NCI-H2107 treated with DMSO at 0.1 percent for 48 hours (cell line): ENCODE measurements at regions not wholly inside any gene's neighbourhood (a gene's known extent, or its start where the extent isn't known, plus 50 kb on each side); places are given as distances from the start of the nearest gene placed in this dataset.
A peak's percentile ranks its signal among the peaks of the same experiment; 100 is the strongest.

Experiments used
- DNase-seq: peaks from one replicate; lab custom pipeline; 2025; ENCODE audit not compliant: unreplicated experiment; lab: John Stamatoyannopoulos, UW

DNA sequence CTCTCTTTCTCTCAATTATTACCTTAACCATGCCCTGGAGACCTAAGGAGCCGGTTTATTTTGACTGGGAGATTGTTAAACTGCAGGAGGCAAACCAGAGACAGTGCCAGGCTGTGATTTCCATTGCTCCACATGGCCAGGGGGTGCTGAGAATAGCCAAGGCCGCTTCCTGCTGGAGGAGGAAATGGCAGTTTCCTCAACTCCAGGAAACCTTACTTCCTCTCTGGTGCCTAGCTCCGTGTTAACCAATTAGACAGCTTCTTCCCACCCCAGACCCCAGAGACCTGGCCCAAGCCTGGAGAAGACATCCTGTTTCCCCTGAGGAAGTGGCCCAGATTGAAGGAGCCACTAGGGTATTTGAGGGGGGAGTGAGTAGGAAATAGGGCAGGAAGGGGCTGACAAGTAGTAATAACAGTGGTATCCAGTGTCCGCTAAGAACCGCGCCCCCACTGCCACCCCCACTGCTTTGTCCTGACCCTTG lies 161.2 kb downstream of the PLPP3 start:
- no peak for DNase-seq

DNA sequence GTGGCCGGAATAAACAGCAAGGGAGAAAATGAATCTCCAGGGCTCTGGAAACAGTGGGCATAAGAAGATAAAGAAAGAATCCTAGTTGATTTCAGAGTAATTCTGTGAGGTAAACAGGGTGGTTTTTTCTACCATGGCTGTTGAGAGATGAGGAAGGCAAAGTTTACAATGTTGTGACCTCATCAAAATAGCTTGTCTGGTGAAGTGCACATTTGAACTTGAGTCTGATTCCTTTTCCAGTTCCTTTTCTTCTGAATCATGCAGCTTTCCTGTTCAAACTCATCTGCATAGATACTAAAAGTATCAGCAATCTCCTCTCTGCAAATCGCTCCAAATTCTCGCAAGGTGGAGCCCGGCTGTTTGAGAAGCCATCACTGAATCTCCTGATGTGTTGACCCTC lies 161.7 kb downstream of the PLPP3 start:
- peak; percentile 50 for DNase-seq

GRCh38 chr1:56416495-56416894 lies 162.9 kb downstream of the PLPP3 start:
- DNase-seq = no peak

DNA sequence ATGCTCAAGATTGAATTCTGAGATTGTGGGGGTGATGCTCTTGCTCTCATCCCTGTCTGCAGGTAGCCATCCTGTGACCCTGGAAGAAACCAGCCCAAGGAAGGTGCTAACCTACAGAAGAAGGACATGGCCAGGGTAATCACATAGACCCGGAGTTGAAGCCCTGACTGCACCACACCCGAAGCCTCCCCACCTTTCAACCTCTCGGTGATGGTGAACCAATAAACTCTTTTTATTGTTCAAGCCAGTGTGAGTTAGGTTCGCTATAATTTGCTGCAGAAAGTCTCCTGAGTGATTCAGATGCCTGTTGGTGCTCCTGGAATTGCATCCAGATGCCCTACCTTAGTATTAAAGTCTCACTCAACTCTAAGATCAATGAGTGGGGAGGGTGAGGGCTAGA lies 163.6 kb downstream of the PLPP3 start:
- no peak for DNase-seq

DNA sequence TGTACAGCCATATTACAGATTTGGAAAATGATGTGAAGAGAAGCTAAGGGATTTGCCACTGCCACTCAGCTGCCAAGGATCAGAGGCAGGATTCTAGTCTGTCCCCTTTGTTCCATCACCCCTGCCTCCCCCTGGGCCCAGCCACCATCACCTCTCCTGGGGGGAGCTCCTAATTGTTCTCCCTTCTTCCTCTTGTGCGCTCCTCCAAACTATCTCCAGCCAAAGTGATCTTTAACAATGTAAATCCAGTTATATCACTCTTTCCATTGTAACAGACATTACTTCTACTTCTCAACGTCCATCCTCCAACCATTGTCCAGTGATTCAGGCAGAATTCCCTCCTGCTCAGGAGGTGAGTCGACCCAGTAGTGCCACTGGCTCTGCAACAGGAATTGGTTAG lies 164.1 kb downstream of the PLPP3 start:
- DNase-seq = no peak

DNA sequence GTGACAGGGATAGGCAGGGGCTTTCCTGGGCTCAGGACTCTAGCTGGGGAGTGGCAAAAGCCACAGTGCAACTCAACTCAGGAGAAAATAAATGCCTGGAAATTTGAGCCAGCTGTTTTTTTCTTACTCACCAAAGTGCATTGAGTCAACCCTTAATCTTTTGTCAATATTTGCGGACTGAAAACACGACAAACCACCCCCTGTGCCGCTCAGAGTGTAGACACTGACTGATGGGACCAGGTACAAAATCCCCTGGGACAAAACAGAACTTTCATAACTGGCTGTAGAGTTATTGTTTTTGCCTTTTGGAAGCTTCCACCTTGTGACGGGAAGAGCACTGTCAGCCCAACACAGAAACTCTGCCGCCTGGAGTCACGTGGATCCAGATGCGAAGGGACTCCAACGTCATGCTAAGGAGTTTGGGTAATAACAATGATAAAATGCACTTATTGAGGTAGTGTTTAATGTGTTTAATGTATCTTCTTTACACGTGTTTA lies 164.6 kb downstream of the PLPP3 start:
- peak; percentile 90 for DNase-seq

- DNase-seq = no peak
Measured at GRCh38 chr1:56413671-56414199, 165.6 kb downstream of the PLPP3 start.

- no peak for DNase-seq
Measured at GRCh38 chr1:56411484-56412180, 167.7 kb downstream of the PLPP3 start.

DNA sequence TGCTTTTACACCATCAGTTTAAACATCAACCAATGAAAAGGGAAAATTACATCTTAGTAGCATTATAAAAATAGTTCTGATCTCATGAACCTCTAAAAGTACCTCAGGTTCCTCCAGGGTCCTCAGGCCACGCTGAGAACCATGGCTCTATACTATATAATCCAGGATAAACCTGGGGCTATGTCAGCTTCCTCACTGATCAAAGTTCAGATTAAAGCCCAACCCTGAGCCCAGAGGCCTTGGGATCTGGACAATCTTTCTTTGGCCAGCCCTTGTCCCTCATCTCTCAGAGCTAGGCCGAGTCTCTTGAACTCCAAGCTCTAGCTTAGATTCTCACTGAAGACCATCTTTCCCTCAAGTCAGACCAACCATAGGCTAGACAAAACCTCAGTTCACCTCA lies 168.3 kb downstream of the PLPP3 start:
- DNase-seq = no peak

DNA sequence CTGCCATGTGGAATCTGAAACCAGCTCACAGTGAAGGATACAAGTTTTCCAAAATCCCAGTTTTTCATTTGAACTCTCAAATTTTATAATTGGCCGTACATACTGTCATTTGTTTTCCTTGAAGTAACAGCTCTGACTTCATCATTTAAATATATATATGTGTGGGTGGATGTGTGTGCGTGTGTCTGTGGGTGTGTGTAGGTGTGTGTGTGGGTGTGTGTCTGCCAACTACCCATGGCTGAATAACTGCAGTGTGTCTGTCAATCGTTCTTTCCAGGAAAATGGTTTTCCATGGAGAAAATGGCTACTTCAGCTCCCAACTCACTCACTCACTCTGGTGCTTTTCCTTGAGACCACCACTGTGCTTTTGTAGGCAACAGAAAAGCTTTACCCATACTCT lies 169.0 kb downstream of the PLPP3 start:
- DNase-seq = no peak

DNA sequence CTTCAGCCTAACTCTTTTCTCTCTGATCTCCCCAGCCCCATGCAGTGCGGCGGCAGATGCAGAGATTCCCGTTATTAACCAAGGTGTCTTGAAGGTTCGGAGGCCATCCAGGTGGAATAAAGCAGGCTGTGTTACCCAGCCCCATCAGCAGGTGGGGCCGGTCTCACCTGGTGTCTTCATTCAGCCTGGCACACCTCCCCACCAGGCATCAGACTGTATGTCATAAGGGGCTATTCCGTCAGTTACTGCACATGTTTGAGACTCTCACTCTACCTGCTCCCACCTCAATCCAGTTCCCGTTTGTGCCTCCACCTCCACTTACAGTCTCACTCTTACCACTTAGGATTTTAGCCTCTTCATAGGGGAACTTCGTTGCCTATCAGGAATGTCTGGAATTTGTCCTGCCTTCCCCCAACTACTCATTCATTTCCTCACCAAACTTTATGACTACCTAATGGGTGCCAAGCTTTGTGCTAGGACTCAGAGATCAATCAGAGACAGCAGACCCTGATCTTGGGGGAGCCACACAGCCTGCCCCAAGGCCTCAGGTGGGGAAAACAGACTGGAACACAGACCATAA lies 170.2 kb downstream of the PLPP3 start:
- peak; percentile 54 for DNase-seq

- no peak for DNase-seq
Measured at GRCh38 chr1:56406821-56407220, 172.5 kb downstream of the PLPP3 start.

GRCh38 chr1:56404561-56405030 lies 174.8 kb downstream of the PLPP3 start:
- no peak for DNase-seq

DNA sequence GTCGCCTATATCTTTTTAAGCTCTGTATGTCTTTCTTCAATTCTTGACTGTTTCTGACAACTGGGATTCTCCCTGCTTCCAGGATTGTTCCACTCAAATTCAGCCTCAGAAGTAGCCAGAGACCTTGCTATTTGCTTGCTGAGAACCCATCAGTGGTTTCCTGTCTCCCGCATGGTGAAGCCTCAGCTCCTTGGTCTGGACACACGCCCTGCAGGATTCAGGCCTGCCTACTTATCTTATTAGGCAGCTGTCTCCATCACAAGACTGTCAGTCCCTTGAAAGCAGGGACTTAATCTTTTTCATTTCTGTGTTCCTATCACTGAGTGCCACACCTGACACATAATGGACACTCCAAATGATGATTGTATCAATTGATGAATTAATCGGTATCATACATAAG lies 175.3 kb downstream of the PLPP3 start:
- no peak for DNase-seq

DNA sequence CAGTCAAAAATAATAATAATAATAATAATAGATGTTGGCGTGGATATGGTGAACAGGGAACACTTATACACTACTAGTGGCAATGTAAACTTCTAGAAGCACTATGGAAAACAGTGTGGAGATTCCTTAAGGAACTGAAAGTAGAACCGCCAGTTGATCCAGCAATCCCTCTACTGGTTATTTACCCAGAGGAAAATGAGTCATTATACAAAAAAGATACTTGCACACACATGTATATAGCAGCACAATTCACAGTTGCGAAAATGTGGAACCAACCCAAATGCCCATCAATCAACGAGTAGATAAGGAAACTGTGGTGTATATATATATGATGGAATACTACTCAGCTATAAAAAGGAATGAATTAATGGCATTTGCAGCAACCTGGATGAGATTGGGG lies 176.0 kb downstream of the PLPP3 start:
- no peak for DNase-seq

- no peak for DNase-seq
Measured at GRCh38 chr1:56401191-56401590, 178.2 kb downstream of the PLPP3 start.

DNA sequence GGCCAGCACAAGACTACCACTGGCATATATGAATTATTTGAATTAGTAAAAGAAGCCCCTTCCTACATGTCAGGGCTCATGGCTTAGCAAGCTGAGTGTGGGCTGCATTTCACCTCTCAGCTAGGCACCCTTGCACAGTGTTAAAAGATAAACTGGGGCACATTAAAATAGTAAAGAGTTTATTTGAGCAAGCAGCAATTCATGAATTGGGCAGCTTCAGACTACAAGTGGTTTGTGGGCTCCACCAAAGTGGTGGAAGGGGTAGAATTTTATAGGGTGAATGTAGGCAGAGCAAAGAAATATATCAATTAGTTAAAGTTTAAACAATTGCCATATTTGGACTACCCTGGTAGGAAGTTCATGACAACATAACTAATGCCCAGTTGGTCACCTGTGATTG lies 178.8 kb downstream of the PLPP3 start:
- DNase-seq = no peak

DNA sequence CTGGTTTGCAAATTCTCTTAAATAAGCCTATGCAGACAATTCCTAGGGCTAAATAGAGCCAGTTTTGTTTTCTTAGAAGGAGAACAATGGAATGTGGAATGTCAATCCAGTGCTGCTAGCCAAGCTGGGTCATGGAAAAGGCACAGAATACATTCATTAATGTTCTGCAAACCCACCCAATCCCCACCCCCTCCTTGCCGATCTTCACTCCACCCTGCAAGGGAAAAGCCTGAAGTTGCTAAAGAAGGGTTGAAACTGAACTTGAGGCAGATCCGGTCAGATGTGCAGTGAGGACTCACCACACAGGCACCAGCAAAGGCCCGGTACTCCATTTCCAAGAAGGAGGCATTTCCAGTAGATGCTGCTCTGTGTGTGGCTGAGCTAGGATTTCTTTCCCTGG lies 179.6 kb downstream of the PLPP3 start:
- no peak for DNase-seq

DNA sequence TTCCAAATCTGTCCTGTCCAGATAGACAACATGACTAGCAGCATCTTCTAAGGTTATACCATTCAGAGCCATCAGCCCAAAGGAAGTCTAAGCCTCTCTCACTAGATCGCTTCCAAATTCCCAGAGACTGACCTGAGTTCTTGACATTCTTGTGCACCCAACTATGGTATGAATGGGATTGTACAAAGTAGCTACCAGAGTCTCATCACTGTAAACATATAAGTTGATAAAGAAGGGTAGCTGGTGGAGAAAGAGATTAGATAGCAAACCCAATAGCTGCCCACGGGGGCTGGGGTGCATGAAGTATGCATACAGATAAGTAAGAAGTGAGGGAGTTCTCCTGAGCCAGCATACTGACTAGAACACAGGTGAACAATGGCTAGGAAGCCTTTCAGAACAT lies 180.0 kb downstream of the PLPP3 start:
- no peak for DNase-seq

DNA sequence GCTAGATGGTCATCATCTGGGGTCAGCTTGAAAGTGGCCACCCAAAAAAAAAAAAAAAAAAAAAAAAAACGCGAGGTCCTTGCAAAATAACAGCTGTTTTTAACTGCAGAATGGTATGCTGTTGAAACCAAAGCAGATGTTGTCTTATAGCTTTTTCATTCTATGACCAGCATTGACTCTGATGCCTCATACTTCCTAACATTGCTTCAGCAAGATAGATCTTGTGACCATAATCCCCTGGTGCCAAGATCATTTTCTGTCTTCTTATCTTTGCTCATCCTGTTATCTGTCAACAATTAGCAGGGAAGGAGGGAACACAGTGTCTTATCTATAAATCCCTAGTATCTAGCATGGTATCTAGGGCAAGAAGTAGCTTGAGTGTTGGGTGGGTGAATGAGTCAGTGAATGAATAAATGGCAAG lies 181.5 kb downstream of the PLPP3 start:
- DNase-seq = no peak

GRCh38 chr1:56397409-56397808 lies 182.0 kb downstream of the PLPP3 start:
- no peak for DNase-seq

DNA sequence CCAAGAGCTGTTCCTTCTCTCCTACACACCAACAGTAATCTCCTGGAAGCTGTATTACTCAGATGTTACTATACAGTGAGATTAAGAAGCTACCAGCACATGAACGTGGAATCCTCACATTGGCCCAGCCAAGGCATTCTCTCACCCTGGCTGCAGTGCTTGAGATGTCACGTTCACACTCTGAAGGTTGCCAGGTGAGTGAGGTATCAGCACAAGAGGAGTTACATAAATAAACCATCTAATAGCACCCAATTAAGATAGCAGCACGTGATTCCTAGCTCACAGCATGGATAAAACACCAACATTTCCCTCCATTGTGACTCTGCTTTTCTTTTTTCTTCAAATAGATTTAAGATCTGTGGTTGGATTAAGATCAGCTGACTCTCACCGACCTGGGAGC lies 182.8 kb downstream of the PLPP3 start:
- no peak for DNase-seq
